CD4-positive, alpha-beta T cell treated with Interleukin-4 for 1 hour (primary cell): ENCODE measurements at regions not wholly inside any gene's neighbourhood (a gene's known extent, or its start where the extent isn't known, plus 50 kb on each side); places are given as distances from the start of the nearest gene placed in this dataset.

Experiments used
- DNase-seq, 2 donors: peaks; one replicate each; pipeline ENCODE4 v3.0.0-alpha.2; 2020 to 2022

DNA sequence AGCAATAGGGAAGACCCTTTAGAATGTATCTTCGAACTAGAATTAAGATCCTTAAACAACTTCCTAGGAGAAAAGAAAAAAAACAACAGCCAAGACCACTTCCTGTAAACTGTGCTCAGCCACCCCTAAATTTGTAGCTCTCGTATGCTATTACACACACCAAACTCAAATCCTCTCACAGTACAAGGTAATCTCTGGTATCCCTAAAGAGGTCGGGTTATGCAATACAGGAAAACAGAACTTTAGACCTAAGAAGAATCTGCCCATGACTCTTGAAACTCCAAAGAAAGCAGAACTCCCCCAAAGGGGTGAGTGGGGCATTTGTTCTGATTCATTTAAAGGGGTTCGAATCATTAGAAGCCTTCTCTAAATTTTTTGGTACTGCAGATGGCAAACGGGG, 170.9 kb upstream of the CASK start:
- no peak for DNase-seq

DNA sequence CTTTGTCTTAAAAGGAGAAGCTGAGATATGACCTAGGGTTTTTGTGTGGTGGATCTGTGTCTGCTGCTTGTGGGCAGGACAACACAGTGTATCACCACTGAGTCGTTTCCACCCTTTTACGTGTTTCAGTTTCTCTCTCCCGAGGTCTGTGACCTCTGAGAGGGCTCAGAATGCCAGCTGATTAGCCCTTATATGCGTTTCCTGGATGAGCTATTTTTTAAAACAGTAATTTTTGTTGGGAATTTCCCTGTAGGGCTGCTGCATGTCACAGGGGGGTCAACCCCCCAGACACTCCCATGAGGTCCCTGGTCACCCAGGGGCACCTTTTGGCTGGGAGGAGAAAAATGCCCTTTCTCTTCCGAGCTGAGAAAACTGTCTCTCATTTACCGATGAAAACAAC, 170.4 kb upstream of the CASK start:
- peak in 1 of 2 donors; percentile 6 for DNase-seq

DNA sequence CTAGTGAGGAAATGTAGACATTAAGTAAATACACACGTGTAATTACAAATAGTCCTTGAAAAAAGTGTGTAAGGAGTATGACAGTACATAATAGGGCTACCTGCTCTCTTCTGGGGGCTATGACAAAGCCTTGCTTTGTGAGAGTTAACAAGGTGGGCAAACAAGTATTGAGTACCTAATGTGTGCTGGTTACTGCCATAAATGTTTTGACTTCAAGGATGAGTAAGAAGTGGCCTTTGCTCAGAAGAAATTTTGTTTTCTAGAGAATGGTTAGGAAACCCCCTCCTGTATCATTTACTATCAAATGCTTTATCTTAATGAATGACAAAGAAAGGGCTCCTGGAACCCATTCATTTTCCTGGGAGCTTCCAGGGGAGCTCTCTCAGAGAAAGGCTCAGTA, 167.0 kb upstream of the CASK start:
- DNase-seq, result no peak

DNA sequence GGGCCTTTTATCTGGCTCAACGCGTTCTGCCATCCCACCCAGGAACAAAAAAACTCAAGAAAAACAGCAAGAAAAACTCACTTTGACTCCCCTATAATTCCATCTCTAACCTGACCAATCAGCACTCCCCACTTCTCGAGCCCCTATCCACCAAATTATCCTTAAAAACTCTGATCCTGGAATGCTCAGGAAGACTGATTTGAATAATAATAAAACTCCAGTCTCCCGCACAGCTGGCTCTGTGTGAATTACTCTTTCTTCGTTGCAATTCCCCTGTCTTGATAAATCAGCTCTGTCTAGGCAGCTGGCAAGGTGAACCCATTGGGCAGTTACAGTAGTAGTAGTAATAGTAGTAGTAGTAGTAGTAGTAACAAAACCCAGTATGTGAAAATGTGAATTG, 165.7 kb upstream of the CASK start:
- DNase-seq, result no peak

DNA sequence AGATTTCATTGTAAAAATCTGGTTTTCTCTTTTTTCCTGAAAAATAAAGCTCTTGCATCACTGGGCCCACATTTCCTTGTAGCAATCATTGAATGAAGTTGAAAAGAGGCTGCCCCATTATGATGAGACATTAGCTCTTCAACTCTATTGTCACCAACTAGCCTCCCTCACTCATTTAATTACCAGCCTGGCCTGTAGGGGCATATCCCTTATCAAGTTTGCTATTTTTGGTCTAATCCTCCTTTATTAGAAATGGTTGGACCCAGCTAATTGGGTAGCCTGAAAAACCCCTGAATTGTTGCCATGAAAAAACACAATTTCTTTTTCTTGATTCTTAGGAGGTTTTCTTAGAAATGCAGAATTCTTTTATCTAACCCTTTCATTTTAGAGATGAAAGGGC, 164.6 kb upstream of the CASK start:
- DNase-seq, result no peak

DNA sequence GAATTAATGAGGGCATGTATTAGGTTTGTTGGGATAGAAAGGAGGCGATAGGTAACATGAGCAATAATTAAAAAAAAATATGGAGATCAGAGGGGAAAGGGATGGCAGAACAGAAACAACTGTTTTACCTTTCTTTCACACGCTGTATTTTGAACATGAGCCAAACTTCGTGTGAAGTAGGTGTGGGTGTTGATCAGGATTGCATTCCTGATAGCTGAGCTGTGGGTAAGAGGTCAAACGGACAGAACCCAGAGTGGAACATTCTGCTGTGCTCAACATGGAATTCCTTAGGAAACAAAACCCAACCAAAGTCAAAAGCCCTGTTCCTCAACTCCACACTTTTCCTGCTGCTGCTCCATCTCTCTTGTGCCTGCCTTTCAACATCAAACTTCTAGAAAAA, 162.5 kb upstream of the CASK start:
- no peak for DNase-seq

DNA sequence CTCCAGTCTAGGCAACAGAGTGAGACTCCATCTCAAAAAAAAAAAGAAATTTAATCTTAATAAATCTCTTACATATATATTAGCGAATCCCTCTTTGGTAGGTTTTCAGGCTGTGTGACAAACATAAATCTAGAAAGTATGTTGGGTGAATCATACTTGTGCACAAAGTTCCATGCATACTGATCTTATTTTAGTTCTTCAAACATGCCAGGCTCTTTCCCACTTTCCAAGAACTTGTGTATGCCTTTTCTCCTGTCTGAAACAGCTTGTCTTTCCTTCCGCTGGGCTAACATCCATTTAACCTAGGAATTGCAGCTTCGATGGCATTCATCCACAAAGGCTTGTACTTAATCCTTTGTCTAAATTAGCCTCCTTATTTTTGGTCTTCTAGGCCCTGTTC, 156.6 kb upstream of the CASK start:
- no peak for DNase-seq

DNA sequence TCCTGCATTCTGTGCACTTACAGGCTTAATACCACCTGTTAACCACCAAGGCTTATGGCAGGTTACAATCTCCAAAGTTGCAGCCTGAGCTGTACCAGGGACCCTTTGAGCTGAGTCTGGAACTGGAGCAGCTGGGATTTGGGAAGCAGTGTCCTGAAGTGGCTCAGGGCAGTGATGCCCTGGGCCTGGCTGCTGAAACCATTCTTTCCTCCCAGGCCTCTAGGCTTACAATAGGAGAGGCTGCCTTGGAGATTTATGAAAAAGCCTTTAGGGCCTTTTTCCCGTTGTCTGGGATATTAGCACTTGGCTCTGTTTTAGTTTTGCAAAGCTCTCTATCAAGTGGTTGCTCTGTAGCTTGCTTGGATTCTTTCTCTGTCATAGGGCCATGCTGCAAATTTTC, 154.3 kb upstream of the CASK start:
- DNase-seq, result no peak

DNA sequence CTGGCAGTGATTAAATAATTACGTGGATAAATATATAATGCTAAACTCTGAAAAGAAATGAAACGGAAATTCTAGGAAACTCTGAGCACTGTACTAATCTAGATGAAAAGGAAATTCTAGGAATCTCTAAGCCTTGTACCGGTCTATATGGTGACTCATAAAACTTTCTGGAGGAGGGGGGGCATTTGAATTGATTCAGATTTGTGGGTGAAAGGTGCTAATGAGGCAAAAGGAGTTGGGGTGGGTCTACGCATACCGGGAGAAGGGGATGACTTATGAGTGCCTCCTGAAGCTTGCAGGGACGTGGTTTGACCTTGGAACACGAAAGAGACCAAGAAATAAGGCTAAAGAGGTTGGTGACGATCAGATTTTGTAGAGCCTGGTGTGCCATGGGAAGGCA, 151.7 kb upstream of the CASK start:
- no peak for DNase-seq

DNA sequence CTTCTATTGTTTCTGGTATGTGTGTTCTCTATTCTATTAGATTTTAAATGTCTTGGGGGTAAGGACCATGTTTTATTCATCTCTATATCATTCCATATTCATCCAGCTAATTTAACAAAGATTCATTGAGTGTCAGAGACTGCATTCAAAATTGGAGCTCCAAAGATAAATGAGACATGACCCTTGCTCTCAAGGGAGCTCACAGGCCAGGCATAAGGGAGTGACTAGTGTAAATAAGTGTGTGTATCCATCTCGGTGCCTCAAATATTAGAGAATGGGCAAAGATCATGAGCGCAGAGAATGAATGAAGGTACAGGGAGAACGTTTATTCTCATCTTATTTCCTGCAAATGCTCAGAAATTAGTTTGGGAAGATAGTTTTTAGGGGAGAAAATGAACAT, 150.1 kb upstream of the CASK start:
- DNase-seq, result no peak

DNA sequence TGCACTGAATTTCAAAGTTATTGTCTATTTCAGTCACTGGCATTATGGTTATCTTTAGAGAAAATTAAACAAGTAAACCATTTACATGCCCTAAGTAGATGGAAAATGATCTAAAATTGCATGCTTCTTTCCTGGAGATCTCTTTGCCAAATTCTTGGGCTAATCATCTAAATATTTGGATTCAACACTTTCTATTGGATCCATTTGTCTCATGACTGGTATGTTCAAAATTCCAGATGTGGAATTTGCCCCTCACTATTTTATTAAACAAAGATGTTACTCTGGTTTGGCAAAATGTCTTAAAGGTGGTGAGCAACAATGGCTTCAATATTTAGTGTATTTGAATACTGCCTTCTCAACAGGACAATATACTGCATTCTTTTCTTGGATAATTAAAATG, 147.5 kb upstream of the CASK start:
- no peak for DNase-seq

DNA sequence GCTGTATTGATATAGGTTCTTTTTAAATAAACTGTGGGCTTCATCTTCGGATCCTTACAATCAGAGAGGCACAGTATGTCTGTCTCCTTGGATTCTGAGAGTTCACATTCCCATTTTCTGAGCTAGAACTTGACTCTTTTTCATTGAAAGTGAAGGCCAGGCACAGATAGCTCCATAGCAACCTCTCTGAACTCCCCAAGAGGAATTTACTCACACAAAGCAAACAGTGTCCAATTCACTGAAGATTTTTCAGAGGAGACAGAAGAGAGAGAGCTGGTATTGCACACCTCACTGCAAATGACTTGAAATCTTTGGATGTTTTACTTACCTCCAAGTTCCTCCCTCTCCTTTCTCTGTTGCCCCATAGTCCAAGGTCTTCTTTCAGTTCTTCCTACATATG, 130.9 kb upstream of the CASK start:
- no peak for DNase-seq

DNA sequence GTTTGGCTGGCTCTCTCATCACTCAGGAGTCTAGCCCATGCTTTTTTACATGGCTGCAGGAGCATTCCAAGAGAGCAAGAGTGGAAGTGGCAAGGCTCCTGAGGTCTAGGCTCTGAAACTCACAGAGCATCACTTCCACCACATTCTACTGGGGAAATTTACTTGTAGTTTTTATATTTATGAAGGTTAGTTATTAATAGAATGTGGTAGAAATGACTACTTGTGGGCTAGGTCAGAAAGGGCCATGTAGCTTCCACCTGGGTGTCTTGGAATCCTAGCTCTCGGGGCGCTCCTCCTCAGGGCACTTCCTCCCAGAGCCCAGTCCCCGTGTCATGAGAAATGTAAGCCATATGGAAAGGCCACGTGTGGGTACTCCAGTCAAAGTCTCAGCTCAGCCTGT, 127.0 kb upstream of the CASK start:
- no peak for DNase-seq

DNA sequence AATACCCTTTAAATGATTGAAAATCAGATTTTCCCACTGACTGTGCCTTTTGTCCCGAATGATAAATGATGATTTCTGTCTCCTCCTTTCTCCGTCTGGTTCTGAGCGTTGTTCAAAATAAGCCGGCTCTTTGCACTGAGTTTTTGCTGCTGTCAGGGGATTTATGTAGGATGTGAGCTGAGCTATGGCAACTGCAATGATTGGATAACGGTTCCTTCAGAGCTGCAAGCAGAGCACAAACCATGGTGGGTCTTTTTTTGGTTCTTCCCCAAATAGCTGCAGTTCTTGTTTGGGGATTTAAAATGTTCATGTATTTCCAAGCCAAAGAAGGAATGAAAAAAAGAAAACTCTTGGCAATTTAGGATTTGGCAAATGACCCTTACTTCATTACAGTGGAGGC, 124.5 kb upstream of the CASK start:
- no peak for DNase-seq

DNA sequence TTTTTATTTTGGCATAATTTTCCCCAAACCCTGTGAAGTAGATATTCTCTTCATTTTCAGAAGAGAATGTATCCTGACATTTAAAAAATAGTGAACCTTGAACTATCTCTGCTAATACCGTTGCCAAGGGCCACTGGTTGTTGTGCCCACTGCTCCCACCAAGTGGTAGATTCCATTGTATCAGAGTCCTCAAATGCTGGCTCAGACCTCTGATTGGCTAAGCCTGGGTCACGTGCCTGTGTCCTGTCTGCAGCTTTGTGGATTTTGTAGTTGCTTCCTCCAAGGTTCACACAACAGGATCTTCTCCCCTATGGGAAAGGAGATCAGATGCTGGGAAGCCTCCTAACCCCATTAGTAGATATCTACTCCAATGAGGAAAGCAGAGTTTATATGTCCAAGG, 104.8 kb upstream of the CASK start:
- DNase-seq, result no peak

DNA sequence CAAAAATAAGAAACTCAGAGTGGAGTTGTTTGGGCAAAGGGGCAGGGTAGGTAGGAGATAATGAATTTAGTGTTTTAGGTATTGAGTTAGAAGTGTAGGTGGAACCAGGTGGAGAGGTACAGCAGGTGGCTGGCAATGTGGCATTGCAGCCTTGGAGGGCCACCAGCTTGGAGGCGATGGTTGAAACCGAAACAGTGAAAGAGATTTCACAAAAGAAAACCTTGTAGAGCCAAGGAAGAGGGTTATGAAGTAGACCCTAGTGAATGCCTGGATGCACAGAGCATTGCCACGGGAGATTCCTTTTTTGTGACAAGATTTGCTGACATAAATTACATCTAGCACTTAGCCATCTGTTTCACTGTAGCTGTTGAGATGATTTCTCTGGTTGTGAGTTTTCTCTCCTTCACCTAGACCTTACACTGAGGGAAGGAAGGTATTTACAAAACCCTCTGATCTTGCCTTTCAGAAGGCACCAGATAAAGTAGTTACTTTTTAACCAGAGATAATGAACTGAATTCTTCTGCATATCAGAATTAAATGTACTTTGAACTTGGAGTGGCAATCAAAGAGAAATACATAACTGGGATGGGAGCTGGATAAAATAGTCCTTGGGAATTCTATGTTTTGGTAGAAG, 104.1 kb upstream of the CASK start:
- DNase-seq, result no peak

DNA sequence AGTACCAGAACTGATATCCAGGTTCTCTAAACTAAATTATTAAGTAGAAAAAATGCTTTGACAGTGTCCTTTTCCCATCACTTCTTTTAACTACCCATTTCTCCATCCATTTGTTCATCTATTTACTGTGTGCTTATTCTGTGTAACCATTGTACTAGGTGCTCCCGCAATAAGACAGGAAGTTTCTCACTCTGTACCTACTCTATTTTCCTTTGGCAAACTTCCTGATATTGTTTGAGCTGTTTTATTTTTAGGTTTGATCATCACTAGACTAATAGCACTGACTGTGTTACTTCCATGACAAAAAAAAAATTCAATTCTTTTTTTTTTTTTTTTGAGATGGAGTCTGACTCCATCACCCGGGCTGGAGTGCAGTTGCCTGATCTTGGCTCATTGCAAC, 102.5 kb upstream of the CASK start:
- DNase-seq, result no peak

DNA sequence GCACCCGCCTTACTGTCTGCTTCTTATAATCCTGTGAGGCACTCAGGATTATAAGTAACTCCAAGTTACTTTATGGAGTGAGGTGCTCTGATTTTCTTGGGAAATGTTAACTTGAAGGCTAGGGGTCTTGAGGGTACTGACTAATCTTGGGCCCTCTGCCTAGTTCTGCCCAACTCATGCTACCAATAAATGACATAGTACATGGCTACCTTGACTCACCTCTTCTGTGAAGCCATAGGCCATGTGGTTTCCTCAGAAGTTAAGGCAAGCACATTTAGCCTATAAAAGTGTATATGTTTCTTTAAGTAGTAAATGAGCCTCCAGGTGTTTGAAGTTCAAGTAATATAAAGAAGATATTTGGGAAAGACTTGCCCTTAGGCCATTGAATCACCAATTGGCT, 99.8 kb upstream of the CASK start:
- no peak for DNase-seq

DNA sequence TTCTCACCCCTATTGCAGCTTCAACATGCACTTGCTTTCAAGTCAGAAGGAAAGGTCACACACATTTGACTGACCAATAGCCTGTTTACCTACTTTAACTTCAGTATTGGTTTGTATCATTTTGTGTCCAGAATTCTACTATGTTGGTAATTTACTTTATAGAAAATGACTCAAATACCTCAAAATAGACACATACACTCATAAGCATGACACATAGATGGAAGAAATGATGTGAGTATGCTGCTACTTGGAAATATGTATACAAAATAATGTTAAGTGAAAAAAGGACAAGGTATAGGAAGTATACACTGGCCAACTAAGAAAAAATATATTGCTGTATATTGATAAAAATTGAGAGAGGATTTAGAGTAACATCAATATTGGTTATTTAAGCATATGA, 98.8 kb upstream of the CASK start:
- no peak for DNase-seq

DNA sequence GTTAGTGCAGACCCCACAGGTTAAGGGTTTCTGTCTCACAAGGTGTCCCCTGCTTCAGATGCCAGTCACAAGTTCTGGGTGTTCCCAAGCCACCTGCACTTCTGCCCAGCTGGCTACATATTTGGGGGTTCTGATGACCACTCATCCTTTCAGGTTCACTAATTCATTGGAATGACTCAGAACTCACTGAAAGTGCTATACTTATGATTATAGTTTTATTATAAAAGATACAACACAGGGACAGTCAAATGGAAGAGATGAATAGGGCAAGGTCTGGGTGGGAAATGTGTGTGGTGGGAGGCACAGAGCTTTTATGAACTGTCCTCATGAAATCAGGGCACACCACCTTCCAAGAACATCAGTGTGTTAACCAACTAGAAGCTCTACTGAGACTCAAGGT, 97.7 kb upstream of the CASK start:
- no peak for DNase-seq

DNA sequence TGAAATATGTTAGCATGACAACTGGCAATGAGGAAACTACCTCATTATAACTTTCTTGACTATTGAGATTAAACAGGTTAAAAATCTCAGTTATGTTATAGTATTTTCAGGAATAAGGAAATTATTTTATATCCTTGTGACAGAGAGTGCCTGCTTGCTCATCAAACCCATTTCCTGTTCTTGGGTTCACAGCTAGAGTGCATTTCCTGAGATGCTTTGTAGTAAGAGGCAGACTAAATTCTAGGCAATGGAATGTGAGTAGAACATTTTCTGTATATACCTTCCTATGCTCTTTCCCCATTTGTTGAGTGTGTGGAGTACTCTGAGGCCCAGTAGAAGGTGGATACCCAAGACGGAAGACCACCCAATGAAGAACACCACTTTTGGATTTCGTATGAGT, 96.9 kb upstream of the CASK start:
- DNase-seq, result peak in 1 of 2 donors; percentile 16

DNA sequence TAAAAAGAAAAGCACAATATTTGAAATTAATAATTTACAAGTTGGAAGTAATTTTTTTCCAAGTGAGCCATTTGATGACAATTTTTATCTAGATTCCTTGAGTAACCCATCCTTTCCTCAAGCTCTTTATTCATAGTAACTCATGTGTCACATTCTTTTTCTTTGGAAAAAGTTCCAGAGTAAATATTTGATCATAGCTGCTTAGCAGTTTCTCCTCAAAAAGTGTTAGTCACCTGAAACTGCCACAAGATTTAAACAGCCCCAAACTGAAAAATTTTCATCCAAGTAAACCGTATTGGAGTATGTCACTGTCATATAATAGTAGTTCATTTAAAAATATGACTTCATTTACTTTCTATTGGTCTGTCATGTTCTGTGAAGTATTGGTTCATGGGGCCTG, 94.6 kb upstream of the CASK start:
- DNase-seq, result no peak

DNA sequence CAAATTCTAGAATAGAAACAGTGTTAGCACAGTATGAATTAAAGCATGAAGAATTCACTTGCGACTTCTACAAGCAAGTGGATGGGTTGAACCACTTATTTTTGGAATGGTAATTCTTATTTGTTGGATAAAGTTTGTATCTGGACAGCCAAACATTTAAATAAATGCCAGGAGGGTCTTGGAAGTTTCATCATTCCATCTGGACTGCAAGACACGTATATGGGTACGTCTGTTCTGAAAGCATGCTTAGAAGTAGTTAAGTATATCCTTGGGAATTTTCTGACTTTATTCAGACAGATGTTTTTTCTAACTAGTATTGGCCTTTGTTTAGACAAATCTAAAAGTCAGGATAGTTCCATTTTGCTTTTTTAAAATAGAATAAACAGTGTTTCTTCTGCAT, 77.5 kb upstream of the CASK start:
- DNase-seq, result no peak

DNA sequence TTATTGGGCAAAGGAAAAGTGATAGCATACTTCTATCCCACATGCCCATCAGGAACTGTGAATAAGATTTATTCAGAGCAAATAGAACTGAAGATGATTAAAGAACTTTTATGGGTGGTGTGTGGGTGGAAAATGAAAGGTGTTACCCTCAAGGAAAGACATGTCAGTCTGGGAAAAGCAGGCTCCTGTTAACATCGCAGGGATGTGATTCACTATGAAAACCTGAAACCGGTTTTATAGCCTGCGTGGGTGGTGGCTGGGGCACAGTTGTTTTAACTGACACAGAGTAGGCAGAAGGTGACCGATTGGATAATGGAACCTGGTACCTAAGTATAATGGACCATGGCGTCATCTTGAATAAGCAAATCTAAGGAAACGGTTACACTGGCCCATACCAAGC, 61.3 kb upstream of the CASK start:
- DNase-seq, result no peak

DNA sequence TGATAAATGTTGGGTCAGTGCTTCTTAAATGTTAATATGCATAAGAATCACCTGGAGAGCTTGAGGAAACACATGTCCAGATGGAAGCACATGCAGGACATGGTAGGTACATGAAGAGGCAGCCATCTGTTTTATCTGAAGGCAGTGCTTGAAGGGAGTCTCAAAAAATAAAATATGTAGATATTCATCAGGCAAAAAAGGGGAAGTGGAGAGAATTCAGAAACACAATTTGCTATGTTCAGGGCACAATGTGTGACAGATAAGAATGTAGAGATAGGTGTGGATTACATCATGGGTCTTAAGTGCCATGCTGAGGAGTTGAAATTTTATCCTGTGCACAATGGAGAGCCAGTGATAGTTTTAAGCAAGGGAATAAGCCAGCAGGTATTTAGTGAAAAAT, 59.6 kb upstream of the CASK start:
- no peak for DNase-seq

DNA sequence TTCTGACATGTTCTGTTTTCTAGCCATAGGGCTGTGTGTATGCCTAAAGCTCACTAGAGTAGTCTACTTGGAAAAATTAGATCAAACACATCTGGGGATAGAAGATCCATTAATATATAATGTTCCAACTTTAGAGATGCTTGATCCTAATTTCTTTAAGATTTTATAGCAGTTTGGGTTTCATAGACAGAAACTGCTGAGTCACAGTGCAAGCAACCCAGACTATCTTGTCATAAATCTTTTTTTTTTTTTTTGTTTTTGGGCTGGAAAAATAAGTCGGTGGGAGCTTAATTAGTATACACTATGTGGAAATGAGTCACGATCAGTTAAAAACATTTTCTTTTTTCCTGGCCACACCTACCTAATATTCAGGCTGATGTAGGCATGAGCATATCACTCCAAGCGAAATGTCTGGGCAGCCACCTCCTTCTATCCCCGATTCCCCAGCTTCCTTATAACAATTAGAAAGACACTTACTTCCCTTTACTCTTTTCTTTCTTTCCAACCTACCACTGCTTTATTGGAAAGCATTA, 58.2 kb upstream of the CASK start:
- no peak for DNase-seq
